HepG2 (cell line): ENCODE measurements at regions not wholly inside any gene's neighbourhood (a gene's known extent, or its start where the extent isn't known, plus 50 kb on each side); places are given as distances from the start of the nearest gene placed in this dataset.

Experiments used
- ATAC-seq: fragments of 200-7000 bp; cut with Tn5 transposase; 3 replicates; pipeline ENCODE4 v1.9.1; 2020; ENCODE audit warnings: mild to moderate bottlenecking, moderate library complexity
- BruUV-seq: library from RNA; stranded (reverse); fragments of 400-500 nt; replicated peaks from 2 replicates; lab custom pipeline; 2021; lab: Mats Ljungman, UMichigan
- CTCF ChIA-PET: fragments of 300-600 bp; formaldehyde crosslinking; extraction: SDS; loops from one replicate; lab custom pipeline; 2021; ENCODE audit warnings: low total read pairs, inconsistent platforms, low intra/inter-chr PET ratio; lab: Yijun Ruan, JAX
- POLR2A ChIA-PET: fragments of 350-600 bp; sonication (Branson Sonifier 250); formaldehyde crosslinking; loops from one replicate; lab custom pipeline; 2020; ENCODE audit warnings: antibody characterized with exemption, inconsistent platforms; lab: Yijun Ruan, JAX
- DNase-seq: peaks from one replicate; pipeline ENCODE4 v3.0.0-alpha.2; 2015; ENCODE audit warnings: low spot score
- FAIRE-seq: peaks from 3 replicates; lab custom pipeline; 2011; peaks lifted over from hg19 to GRCh38; lab: Jason Lieb, UNC
- H2AFZ ChIP-seq: one replicate; pipeline ENCODE4 v1.6.1; 2011; ENCODE audit warnings: low read length, inconsistent platforms
- H3K27ac ChIP-seq: fragments of 300-600 bp; 3 replicates; pipeline ENCODE4 v1.8.0; 2011; ENCODE audit warnings: mixed run types, mild to moderate bottlenecking, mixed read lengths, low read length, inconsistent platforms; ENCODE audit not compliant: insufficient read depth; ENCODE audit errors: extremely low read length
- H3K27me3 ChIP-seq, 2 experiments: fragments of 200-600 bp in 1 of 2; 2 replicates in 1 of 2; 3 replicates in 1 of 2; pipeline versions ENCODE4 v1.6.0 to v1.8.0; 2011; ENCODE audit warnings: low read length in 2 of 2, mild to moderate bottlenecking in 2 of 2, moderate library complexity in 2 of 2, inconsistent platforms in 1 of 2; ENCODE audit not compliant: insufficient read depth in 2 of 2, control insufficient read depth in 1 of 2
- H3K36me3 ChIP-seq, 2 experiments: fragments of 200-600 bp in 1 of 2; replicated peaks in 1 of 2; 2 replicates in 1 of 2; 3 replicates in 1 of 2; pipeline versions ENCODE4 v1.5.1 to v1.8.0; 2011; ENCODE audit warnings: low read length in 2 of 2, inconsistent platforms in 1 of 2; ENCODE audit not compliant: insufficient read depth in 2 of 2, control insufficient read depth in 1 of 2
- H3K4me1 ChIP-seq: 2 replicates; pipeline ENCODE4 v1.5.1; 2012; ENCODE audit warnings: low read length, inconsistent platforms; ENCODE audit not compliant: insufficient read depth
- H3K4me2 ChIP-seq: 2 replicates; pipeline ENCODE4 v1.6.0; 2011; ENCODE audit warnings: low read depth, low read length, inconsistent platforms
- H3K4me3 ChIP-seq, 3 experiments: fragments of 200-600 bp in 1 of 3; sonication (generic), shearing (Covaris generic) in 1 of 3; replicated peaks in 1 of 3; 2 replicates each; pipeline ENCODE4 v1.5.1; 2011 to 2016; ENCODE audit warnings: low read length in 3 of 3, inconsistent platforms in 2 of 3, low read depth in 2 of 3, mild to moderate bottlenecking in 2 of 3, control low read depth in 1 of 3, mixed read lengths in 1 of 3; ENCODE audit not compliant: insufficient read depth in 1 of 3
- H3K79me2 ChIP-seq: one replicate; pipeline ENCODE4 v1.6.1; 2011; ENCODE audit warnings: low read length, inconsistent platforms; ENCODE audit not compliant: insufficient read depth
- H3K9ac ChIP-seq: 2 replicates; pipeline ENCODE4 v1.6.0; 2011; ENCODE audit warnings: mild to moderate bottlenecking, low read depth, low read length, inconsistent platforms; ENCODE audit not compliant: insufficient read depth
- H3K9me3 ChIP-seq: 2 replicates; pipeline ENCODE4 v1.5.1; 2012; ENCODE audit warnings: mild to moderate bottlenecking, low read length
- H4K20me1 ChIP-seq: 2 replicates; pipeline ENCODE4 v1.6.0; 2011; ENCODE audit warnings: inconsistent platforms, mild to moderate bottlenecking, low read length, moderate library complexity; ENCODE audit not compliant: insufficient read depth
- ATF7 ChIP-seq, 2 experiments: fragments of 450-650 bp in 1 of 2; sonication (generic) in 1 of 2; formaldehyde crosslinking in 1 of 2; IDR thresholded peaks; 2 replicates each; pipeline versions ENCODE4 v1.4.0 to v1.6.1; 2016 to 2020; ENCODE audit warnings: antibody characterized with exemption in 1 of 2, mild to moderate bottlenecking in 1 of 2, missing genetic modification reagents in 1 of 2
- CBX1 ChIP-seq: IDR thresholded peaks from one replicate; pipeline ENCODE4 v1.6.1; 2016; ENCODE audit warnings: antibody characterized with exemption, low read depth
- CC2D1A ChIP-seq: sonication (generic); formaldehyde crosslinking; IDR thresholded peaks from 2 replicates; pipeline ENCODE4 v1.8.1; 2023; ENCODE audit warnings: mild to moderate bottlenecking, missing genetic modification reagents
- FIP1L1 ChIP-seq: fragments of 200-400 bp; formaldehyde crosslinking; IDR thresholded peaks from 2 replicates; pipeline ENCODE4 v1.6.1; 2018; ENCODE audit warnings: low read depth, mild to moderate bottlenecking, low read length, moderate library complexity, borderline replicate concordance; ENCODE audit not compliant: insufficient read depth
- FOXP4 ChIP-seq: sonication (generic); formaldehyde crosslinking; IDR thresholded peaks from 2 replicates; pipeline ENCODE4 v1.4.0; 2020; ENCODE audit warnings: missing genetic modification reagents
- HDAC1 ChIP-seq: sonication (generic); formaldehyde crosslinking; IDR thresholded peaks from 2 replicates; pipeline ENCODE4 v1.5.1; 2020; ENCODE audit warnings: mild to moderate bottlenecking, missing genetic modification reagents
- HNRNPLL ChIP-seq: fragments of 200-400 bp; formaldehyde crosslinking; IDR thresholded peaks from 2 replicates; pipeline ENCODE4 v1.6.1; 2017; ENCODE audit warnings: mild to moderate bottlenecking, low read depth, low read length; ENCODE audit not compliant: poor library complexity, severe bottlenecking
- KMT2B ChIP-seq: IDR thresholded peaks from 2 replicates; pipeline ENCODE4 v1.6.1; 2016; ENCODE audit warnings: missing genetic modification reagents, missing compliant biosample characterization
- MXD1 ChIP-seq: sonication (generic); formaldehyde crosslinking; IDR thresholded peaks from 2 replicates; pipeline ENCODE4 v1.4.0; 2020; ENCODE audit warnings: mild to moderate bottlenecking, missing genetic modification reagents
- MYPOP ChIP-seq: sonication (generic); formaldehyde crosslinking; IDR thresholded peaks from 2 replicates; pipeline ENCODE4 v1.8.1; 2023; ENCODE audit warnings: mild to moderate bottlenecking, moderate library complexity, missing genetic modification reagents
- PRPF4 ChIP-seq: fragments of 200-400 bp; formaldehyde crosslinking; IDR thresholded peaks from 2 replicates; pipeline ENCODE4 v1.6.1; 2016; ENCODE audit warnings: low read length, low read depth; ENCODE audit not compliant: poor library complexity, severe bottlenecking
- RBAK ChIP-seq: sonication (generic); formaldehyde crosslinking; IDR thresholded peaks from 2 replicates; pipeline ENCODE4 v1.5.1; 2020; ENCODE audit warnings: mild to moderate bottlenecking, missing genetic modification reagents
- SNAPC5 ChIP-seq: sonication (generic); formaldehyde crosslinking; IDR thresholded peaks from 2 replicates; pipeline ENCODE4 v1.8.1; 2023; ENCODE audit warnings: mild to moderate bottlenecking, missing genetic modification reagents, borderline replicate concordance
- SNRNP70 ChIP-seq: fragments of 200-400 bp; formaldehyde crosslinking; IDR thresholded peaks from 2 replicates; pipeline ENCODE4 v1.6.1; 2017; ENCODE audit warnings: mild to moderate bottlenecking, low read depth, low read length, moderate library complexity
- YEATS4 ChIP-seq: sonication (generic); formaldehyde crosslinking; IDR thresholded peaks from 2 replicates; pipeline ENCODE4 v1.4.0; 2020; ENCODE audit warnings: missing genetic modification reagents, borderline replicate concordance
- ZBTB8A ChIP-seq: sonication (generic); formaldehyde crosslinking; IDR thresholded peaks from 2 replicates; pipeline ENCODE4 v1.4.0; 2020; ENCODE audit warnings: mild to moderate bottlenecking, low read depth, missing genetic modification reagents, borderline replicate concordance
- ZNF552 ChIP-seq: sonication (generic); formaldehyde crosslinking; IDR thresholded peaks from 2 replicates; pipeline ENCODE4 v1.9.0; 2022; ENCODE audit warnings: missing genetic modification reagents, mild to moderate bottlenecking, borderline replicate concordance
- ZNF678 ChIP-seq: sonication (generic); formaldehyde crosslinking; IDR thresholded peaks from 2 replicates; pipeline ENCODE4 v1.4.0; 2020; ENCODE audit warnings: mild to moderate bottlenecking, missing genetic modification reagents
- ZNF781 ChIP-seq: sonication (generic); formaldehyde crosslinking; IDR thresholded peaks from 2 replicates; pipeline ENCODE4 v1.5.1; 2020; ENCODE audit warnings: borderline replicate concordance, mild to moderate bottlenecking, missing genetic modification reagents; ENCODE audit errors: not compliant biosample characterization
- in situ Hi-C: cut with HindIII; loops from 2 replicates; pipeline ENCODE4 v1.10.0; 2017; ENCODE audit warnings: low pct_unique_long_range_greater_than_20kb; ENCODE audit not compliant: extremely low pct_ligation_motif_present
- intact Hi-C: fragments of 100-400 bp; cut with micrococcal nuclease; formaldehyde crosslinking; loops from one replicate; pipeline ENCODE4 v1.10.0; 2022; ENCODE audit not compliant: unreplicated experiment
- TF ChIP-seq, protein P1 (sequence below): sonication (generic); formaldehyde crosslinking; IDR thresholded peaks from 2 replicates; pipeline ENCODE4 v1.8.0; 2022; ENCODE audit warnings: missing genetic modification reagents, mild to moderate bottlenecking, inconsistent platforms, borderline replicate concordance

GRCh38 chr1:192729500-192729899, 79.3 kb upstream of the RGS2 start:
- TF ChIP-seq HDAC1 (CRISPR knock-in tag): no peak
- no peak for TF ChIP-seq CBX1
- no peak for TF ChIP-seq SNAPC5
- no peak for TF ChIP-seq ZBTB8A (CRISPR knock-in tag)
- no peak for TF ChIP-seq ZNF678 (CRISPR knock-in tag)
- no peak for TF ChIP-seq MXD1 (CRISPR knock-in tag)
- no peak for TF ChIP-seq ZNF781 (CRISPR knock-in tag)
- no peak for TF ChIP-seq PRPF4
- no peak for TF ChIP-seq RBAK (CRISPR knock-in tag)
- TF ChIP-seq YEATS4 (CRISPR knock-in tag): no peak
- TF ChIP-seq, protein P1, sequence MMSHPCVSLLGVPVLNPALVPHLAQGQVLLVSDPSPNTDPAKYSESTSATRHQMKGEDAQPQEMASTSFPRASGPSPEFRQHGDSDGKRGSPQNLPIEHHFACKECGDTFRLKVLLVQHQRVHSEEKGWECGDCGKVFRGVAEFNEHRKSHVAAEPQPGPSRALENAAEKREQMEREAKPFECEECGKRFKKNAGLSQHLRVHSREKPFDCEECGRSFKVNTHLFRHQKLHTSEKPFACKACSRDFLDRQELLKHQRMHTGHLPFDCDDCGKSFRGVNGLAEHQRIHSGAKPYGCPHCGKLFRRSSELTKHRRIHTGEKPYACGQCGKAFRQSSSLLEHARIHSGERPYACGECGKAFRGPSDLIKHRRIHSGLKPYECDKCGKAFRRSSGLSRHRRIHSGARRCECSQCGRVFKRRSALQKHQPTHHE (CRISPR knock-in tag): no peak
- no peak for TF ChIP-seq CC2D1A (CRISPR knock-in tag)
- no peak for TF ChIP-seq FOXP4
- TF ChIP-seq ATF7 (IDR thresholded peaks at IDR 0.05): no peak
- no peak for TF ChIP-seq ATF7 (CRISPR knock-in tag; IDR thresholded peaks at IDR 0.05)
- TF ChIP-seq ZNF552 (CRISPR knock-in tag): no peak
- no peak for TF ChIP-seq MYPOP
- TF ChIP-seq FIP1L1: no peak
- no peak for TF ChIP-seq SNRNP70
- no peak for TF ChIP-seq KMT2B (CRISPR knock-in tag)
- TF ChIP-seq HNRNPLL: no peak
- DNase-seq (no peak), ATAC-seq (no peak), FAIRE-seq (no peak)
- no peaks in the 10 kb centered on the region for H3K36me3 ChIP-seq
- BruUV-seq: no TSS peak
- H3K27me3 ChIP-seq: peaks cover 0 to 1% of the 10 kb centered on the region in 2 experiments; a peak in 1 of 5 replicates
- no peaks in the 10 kb centered on the region for H3K79me2 ChIP-seq
- H4K20me1 ChIP-seq: no peaks in the 10 kb centered on the region
- H3K4me2 ChIP-seq: no peak overlapping the region
- intact Hi-C loops (no loop called here), in situ Hi-C loops (no loop called here)
- no peak overlapping the region for H2AFZ ChIP-seq
- no peaks in the 10 kb centered on the region for H3K9me3 ChIP-seq
- no peak overlapping the region for H3K27ac ChIP-seq
- no peak overlapping the region for H3K9ac ChIP-seq
- no peak overlapping the region for H3K4me3 ChIP-seq
- POLR2A ChIA-PET: no interaction called here
- CTCF ChIA-PET: no interaction called here
- H3K4me1 ChIP-seq: peaks cover 5% of the 10 kb centered on the region
